Panc1 (cell line): ENCODE measurements at regions not wholly inside any gene's neighbourhood (a gene's known extent, or its start where the extent isn't known, plus 50 kb on each side); places are given as distances from the start of the nearest gene placed in this dataset.

ENCODE experiments used
- POLR2AphosphoS5 ChIP-seq: IDR thresholded peaks from 2 replicates; pipeline ENCODE4 v1.6.1; 2012; ENCODE audit warnings: mild to moderate bottlenecking, low read depth, low read length, moderate library complexity
- SIN3A ChIP-seq: IDR thresholded peaks from 2 replicates; pipeline ENCODE4 v1.6.1; 2012; ENCODE audit warnings: low read depth, mild to moderate bottlenecking, low read length, moderate library complexity, borderline replicate concordance; ENCODE audit not compliant: insufficient read depth
- TF ChIP-seq, protein P1 (sequence below): fragments of 450-650 bp; IDR thresholded peaks from 2 replicates; pipeline ENCODE4 v1.5.1; 2017; ENCODE audit warnings: mild to moderate bottlenecking
- TF ChIP-seq, protein P2 (sequence below), 2 experiments: IDR thresholded peaks; 2 replicates each; pipeline ENCODE4 v1.6.1; 2011 to 2012; ENCODE audit warnings: low read depth in 2 of 2, control low read depth in 1 of 2, low read length in 1 of 2, mild to moderate bottlenecking in 1 of 2, moderate library complexity in 1 of 2; ENCODE audit not compliant: insufficient read depth in 1 of 2

DNA sequence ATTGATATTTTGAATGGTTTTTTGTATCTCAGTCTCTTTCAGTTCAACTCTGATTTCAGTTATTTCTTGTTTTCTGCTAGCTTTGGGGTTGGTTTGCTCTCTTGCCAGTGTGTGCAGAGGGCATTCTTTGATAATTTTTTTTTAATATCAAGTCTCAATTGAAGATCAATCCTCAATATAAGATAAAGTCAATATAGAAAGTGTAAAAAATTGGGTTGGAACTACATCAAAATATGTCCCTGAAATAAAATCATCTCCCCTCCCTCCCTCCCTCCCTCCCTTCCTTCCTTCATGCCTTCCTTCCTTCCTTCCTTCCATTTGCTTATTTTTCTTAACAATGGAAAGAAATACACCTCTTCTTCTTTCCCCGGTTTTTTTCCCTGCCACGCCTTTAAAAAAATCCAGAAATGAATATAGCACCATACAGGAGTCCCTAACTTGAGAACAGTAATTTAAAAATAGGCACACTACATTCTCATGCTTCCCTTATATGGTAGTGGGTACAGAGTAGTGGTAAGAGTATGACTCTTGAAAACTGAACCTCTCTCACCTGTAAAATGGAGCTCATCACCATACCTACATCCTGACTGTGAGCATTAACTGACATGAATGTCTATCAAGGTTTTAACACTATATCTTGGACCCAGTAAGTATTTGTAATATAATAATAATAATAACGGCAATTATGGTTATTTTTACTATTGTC, 221.9 kb downstream of the GIPC2 start:
- TF ChIP-seq, protein P1, sequence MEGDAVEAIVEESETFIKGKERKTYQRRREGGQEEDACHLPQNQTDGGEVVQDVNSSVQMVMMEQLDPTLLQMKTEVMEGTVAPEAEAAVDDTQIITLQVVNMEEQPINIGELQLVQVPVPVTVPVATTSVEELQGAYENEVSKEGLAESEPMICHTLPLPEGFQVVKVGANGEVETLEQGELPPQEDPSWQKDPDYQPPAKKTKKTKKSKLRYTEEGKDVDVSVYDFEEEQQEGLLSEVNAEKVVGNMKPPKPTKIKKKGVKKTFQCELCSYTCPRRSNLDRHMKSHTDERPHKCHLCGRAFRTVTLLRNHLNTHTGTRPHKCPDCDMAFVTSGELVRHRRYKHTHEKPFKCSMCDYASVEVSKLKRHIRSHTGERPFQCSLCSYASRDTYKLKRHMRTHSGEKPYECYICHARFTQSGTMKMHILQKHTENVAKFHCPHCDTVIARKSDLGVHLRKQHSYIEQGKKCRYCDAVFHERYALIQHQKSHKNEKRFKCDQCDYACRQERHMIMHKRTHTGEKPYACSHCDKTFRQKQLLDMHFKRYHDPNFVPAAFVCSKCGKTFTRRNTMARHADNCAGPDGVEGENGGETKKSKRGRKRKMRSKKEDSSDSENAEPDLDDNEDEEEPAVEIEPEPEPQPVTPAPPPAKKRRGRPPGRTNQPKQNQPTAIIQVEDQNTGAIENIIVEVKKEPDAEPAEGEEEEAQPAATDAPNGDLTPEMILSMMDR: no peak
- TF ChIP-seq POLR2AphosphoS5 (no peak), SIN3A (no peak)
- TF ChIP-seq, protein P2, sequence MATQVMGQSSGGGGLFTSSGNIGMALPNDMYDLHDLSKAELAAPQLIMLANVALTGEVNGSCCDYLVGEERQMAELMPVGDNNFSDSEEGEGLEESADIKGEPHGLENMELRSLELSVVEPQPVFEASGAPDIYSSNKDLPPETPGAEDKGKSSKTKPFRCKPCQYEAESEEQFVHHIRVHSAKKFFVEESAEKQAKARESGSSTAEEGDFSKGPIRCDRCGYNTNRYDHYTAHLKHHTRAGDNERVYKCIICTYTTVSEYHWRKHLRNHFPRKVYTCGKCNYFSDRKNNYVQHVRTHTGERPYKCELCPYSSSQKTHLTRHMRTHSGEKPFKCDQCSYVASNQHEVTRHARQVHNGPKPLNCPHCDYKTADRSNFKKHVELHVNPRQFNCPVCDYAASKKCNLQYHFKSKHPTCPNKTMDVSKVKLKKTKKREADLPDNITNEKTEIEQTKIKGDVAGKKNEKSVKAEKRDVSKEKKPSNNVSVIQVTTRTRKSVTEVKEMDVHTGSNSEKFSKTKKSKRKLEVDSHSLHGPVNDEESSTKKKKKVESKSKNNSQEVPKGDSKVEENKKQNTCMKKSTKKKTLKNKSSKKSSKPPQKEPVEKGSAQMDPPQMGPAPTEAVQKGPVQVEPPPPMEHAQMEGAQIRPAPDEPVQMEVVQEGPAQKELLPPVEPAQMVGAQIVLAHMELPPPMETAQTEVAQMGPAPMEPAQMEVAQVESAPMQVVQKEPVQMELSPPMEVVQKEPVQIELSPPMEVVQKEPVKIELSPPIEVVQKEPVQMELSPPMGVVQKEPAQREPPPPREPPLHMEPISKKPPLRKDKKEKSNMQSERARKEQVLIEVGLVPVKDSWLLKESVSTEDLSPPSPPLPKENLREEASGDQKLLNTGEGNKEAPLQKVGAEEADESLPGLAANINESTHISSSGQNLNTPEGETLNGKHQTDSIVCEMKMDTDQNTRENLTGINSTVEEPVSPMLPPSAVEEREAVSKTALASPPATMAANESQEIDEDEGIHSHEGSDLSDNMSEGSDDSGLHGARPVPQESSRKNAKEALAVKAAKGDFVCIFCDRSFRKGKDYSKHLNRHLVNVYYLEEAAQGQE (IDR thresholded peaks at IDR 0.05; ENCODE audit: insufficient read depth in 1 of 2, low read depth in 2 of 2, low read length in 1 of 2): no peak
